Uterus (tissue), 3 donors: ENCODE measurements at regions not wholly inside any gene's neighbourhood (a gene's known extent, or its start where the extent isn't known, plus 50 kb on each side); places are given as distances from the start of the nearest gene placed in this dataset.

ENCODE experiments used
- DNase-seq, 2 donors: peaks; one replicate each; pipeline ENCODE4 v3.0.0-alpha.2; 2019 to 2020
- H3K27ac ChIP-seq, 2 donors: fragments of 200-600 bp; sonication (generic); 1 replicate in 1 of 2; 2 replicates in 1 of 2; pipeline ENCODE4 v1.5.1; 2016 to 2018
- H3K27me3 ChIP-seq, 2 donors: fragments of 200-600 bp; sonication (generic); one replicate each; pipeline ENCODE4 v1.5.1; 2018 to 2019; ENCODE audit warnings: control low read depth in 1 of 2
- H3K36me3 ChIP-seq, 2 donors: fragments of 200-600 bp; sonication (generic); one replicate each; pipeline ENCODE4 v1.5.1; 2019; ENCODE audit warnings: control low read depth in 1 of 2
- H3K4me1 ChIP-seq, 2 donors: fragments of 200-600 bp; sonication (generic); one replicate each; pipeline ENCODE4 v1.5.1; 2018 to 2019; ENCODE audit warnings: control low read depth in 1 of 2
- H3K4me3 ChIP-seq, 2 donors: fragments of 200-600 bp; sonication (generic); 1 replicate in 1 of 2; 2 replicates in 1 of 2; pipeline ENCODE4 v1.5.1; 2018 to 2019; ENCODE audit warnings: mild to moderate bottlenecking in 1 of 2
- H3K9me3 ChIP-seq, 2 donors: fragments of 200-600 bp; sonication (generic); one replicate each; pipeline ENCODE4 v1.5.1; 2019; ENCODE audit warnings: control low read depth in 1 of 2
- POLR2A ChIP-seq, 2 donors: fragments of 450-650 bp; IDR thresholded peaks; one replicate each; pipeline ENCODE4 v1.6.1; 2016; ENCODE audit warnings: antibody characterized with exemption in 2 of 2, mild to moderate bottlenecking in 1 of 2, moderate library complexity in 1 of 2
- intact Hi-C: fragments of 100-400 bp; cut with DNase I; formaldehyde crosslinking; loops from one replicate; pipeline ENCODE4 v1.15.1; 2023; ENCODE audit warnings: low total_unique reads
- TF ChIP-seq, protein P1 (sequence below), 4 experiments: fragments of 200-600 bp in 2 of 4; fragments of 450-650 bp in 2 of 4; sonication (generic) in 2 of 4; IDR thresholded peaks; one replicate each; pipeline ENCODE4 v1.5.1; 2016 to 2019; ENCODE audit warnings: antibody characterized with exemption in 4 of 4, mild to moderate bottlenecking in 2 of 4, moderate library complexity in 1 of 4
- donor health status: DM: yes; HTN: yes; CAD: no.

DNA sequence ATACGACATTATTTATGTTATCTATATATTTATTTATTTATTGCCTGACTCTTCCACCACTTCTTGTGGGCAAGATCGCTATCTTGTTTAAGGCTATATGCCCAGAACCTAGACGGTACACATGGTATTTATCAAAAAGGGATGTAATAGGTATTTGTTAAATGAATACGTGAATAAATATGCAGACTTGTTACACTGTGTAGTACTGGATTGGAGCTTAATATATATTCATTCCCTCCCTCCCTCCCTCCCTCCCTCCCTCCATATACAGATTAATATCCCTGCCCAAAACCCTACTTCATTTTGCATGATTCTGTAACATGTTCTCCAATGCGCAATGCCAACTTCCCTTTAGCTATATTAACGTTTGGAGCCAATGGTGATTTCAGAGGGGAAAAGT, 1273.7 kb upstream of the AUTS2 start:
- intact Hi-C loops, result no loop called here
- DNase-seq, result no peak

DNA sequence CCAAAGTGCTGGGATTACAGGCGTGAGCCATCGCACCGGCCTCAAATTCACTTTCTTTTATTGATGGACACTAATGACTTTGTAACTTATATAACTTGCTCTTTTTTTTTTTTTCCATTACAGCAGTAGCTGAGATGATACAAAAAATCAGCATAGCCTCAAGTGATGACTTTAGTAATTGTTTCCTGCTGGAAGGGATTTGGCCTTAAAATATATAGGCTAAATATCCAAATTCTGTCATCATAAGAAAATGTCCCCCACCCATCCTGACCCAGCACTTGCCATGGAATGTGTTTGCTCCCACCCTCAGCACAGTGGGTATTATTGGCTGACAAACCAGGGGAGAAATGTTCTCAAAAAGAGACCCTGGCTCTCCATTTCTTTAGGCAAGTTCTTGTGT, 1264.1 kb upstream of the AUTS2 start:
- TF ChIP-seq POLR2A (IDR thresholded peaks at IDR 0.05), result no peak
- TF ChIP-seq, protein P1, sequence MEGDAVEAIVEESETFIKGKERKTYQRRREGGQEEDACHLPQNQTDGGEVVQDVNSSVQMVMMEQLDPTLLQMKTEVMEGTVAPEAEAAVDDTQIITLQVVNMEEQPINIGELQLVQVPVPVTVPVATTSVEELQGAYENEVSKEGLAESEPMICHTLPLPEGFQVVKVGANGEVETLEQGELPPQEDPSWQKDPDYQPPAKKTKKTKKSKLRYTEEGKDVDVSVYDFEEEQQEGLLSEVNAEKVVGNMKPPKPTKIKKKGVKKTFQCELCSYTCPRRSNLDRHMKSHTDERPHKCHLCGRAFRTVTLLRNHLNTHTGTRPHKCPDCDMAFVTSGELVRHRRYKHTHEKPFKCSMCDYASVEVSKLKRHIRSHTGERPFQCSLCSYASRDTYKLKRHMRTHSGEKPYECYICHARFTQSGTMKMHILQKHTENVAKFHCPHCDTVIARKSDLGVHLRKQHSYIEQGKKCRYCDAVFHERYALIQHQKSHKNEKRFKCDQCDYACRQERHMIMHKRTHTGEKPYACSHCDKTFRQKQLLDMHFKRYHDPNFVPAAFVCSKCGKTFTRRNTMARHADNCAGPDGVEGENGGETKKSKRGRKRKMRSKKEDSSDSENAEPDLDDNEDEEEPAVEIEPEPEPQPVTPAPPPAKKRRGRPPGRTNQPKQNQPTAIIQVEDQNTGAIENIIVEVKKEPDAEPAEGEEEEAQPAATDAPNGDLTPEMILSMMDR (IDR thresholded peaks at IDR 0.05), result no peak

More for the DNA sequence above, 1273.7 kb upstream of the AUTS2 start:
- TF ChIP-seq, protein P1 (IDR thresholded peaks at IDR 0.05), result no peak
- H3K27me3 ChIP-seq, result no peaks in the 10 kb centered on the region
- H3K9me3 ChIP-seq, result no peaks in the 10 kb centered on the region
- no peak overlapping the region for H3K4me3 ChIP-seq
- no peaks in the 10 kb centered on the region for H3K36me3 ChIP-seq
- H3K4me1 ChIP-seq, result no peaks in the 10 kb centered on the region
- H3K27ac ChIP-seq, result no peak overlapping the region

DNA sequence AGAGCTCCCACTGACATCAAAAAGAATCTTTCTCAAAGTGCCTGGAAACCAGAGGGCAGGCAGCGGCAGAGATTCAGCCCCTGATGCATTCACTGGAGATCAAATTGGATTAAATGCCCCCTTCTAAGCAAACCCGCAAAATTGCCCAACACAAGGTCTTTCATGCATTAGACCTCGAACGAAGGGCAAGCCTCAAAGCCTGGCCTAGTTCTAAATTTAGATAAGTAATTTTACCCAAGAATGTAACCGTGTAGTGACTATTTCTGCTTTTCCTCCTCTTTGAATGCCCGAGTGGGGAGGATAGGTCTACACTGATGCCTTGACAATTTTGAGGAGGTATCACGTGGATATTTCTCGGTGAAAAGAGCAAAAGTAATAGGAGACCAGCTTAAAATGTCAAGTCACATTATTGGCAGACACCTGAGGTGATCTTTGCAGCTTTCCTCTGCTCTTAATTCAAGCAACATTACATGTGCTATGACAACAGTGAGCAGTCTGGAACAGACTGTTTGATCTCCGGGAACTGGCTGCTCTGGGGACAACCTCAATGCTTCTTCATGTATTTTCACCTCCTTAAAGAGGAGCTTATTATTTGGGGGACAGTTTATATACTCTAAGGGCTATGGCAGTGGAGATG, 1263.5 kb upstream of the AUTS2 start:
- TF ChIP-seq, protein P1 (IDR thresholded peaks at IDR 0.05), result no peak
- no peak for TF ChIP-seq POLR2A (IDR thresholded peaks at IDR 0.05)
- no peaks in the 10 kb centered on the region for H3K9me3 ChIP-seq
- no peak for DNase-seq
- no peaks in the 10 kb centered on the region for H3K36me3 ChIP-seq
- H3K27me3 ChIP-seq, result no peaks in the 10 kb centered on the region
- no peak overlapping the region for H3K4me3 ChIP-seq
- no peak overlapping the region for H3K27ac ChIP-seq
- intact Hi-C loops, result no loop called here
- H3K4me1 ChIP-seq, result no peaks in the 10 kb centered on the region

More for the DNA sequence above, 1264.1 kb upstream of the AUTS2 start:
- no peak overlapping the region for H3K27ac ChIP-seq
- H3K4me1 ChIP-seq, result no peaks in the 10 kb centered on the region
- DNase-seq, result no peak
- H3K36me3 ChIP-seq, result no peaks in the 10 kb centered on the region
- intact Hi-C loops, result no loop called here
- H3K9me3 ChIP-seq, result no peaks in the 10 kb centered on the region
- H3K27me3 ChIP-seq, result no peaks in the 10 kb centered on the region
- H3K4me3 ChIP-seq, result no peak overlapping the region

DNA sequence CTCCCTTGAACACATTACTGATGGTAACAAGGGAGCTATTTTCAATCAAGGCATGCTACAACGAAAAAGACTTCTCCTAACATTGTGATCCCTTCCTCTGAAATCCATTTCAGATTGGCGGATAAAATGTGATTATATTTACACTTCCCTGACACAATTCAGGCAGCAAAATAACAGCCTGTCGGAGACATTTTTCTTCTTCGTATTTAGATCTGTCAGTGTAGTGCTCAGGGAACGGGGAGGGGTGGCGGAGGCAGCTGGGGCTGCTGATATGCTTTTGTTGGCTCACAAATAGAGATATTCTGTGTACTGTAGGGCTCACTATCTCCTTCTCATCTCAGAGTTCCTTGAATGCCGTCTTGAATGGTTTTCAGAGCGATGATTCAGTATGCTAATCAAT, 1261.7 kb upstream of the AUTS2 start:
- TF ChIP-seq POLR2A (IDR thresholded peaks at IDR 0.05), result no peak
- TF ChIP-seq, protein P1 (IDR thresholded peaks at IDR 0.05), result no peak
- no peaks in the 10 kb centered on the region for H3K36me3 ChIP-seq
- H3K4me1 ChIP-seq, result no peaks in the 10 kb centered on the region
- no peak for DNase-seq
- H3K27ac ChIP-seq, result no peak overlapping the region
- H3K4me3 ChIP-seq, result no peak overlapping the region
- intact Hi-C loops, result no loop called here
- no peaks in the 10 kb centered on the region for H3K9me3 ChIP-seq
- no peaks in the 10 kb centered on the region for H3K27me3 ChIP-seq

DNA sequence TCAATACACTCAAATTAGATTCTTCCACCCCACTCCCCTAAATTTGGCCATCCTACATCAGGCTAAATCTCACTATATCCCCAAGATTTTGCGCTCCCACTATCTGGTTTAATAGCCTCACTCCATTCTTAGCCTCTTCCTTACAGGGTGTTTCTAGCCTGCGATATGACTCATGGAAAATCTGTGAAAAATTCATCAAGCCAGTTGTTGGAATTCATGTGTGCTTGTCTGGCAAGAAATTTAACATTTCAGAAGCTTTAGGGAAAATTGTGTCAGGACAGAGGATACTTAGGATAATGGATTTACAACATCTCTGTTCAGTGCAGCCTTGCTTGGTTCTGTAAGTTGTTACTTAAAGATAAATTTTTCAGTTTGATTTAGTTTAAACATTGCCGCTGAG, 1249.9 kb upstream of the AUTS2 start:
- Histone ChIP-seq H3K4me1 (no peaks in the 10 kb centered on the region), H3K9me3 (no peaks in the 10 kb centered on the region), H3K4me3 (no peak overlapping the region), H3K36me3 (no peaks in the 10 kb centered on the region), H3K27ac (no peak overlapping the region), H3K27me3 (no peaks in the 10 kb centered on the region)
- TF ChIP-seq, protein P1 (IDR thresholded peaks at IDR 0.05), result no peak
- no peak for TF ChIP-seq POLR2A (IDR thresholded peaks at IDR 0.05)
- no peak for DNase-seq
- intact Hi-C loops, result no loop called here
